ENCODE measurements at regions not wholly inside any gene's neighbourhood (a gene's known extent, or its start where the extent isn't known, plus 50 kb on each side); places are given as distances from the start of the nearest gene placed in this dataset.

DNA sequence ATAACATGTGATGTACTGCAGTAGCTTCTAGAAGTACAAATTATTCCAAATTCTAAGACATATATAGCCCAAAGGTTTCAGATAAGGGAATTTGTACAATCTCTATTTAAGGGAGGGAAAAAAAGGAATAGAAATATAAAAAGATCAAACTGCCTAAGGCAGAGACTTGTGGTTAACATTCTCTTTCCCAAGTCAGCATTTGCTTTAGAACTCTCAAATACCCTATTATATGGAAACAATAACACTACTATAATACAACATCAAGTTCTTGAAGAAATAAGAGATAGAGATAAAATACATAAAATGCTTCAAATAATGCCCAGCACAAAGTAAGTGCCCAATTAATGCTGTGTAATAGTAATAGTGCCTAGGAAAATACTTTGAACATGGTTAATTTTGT, 123.1 kb downstream of the CRPPA start:
- no peak overlapping the region for H3K27ac ChIP-seq (ENCODE audit: extremely low read depth, low read depth, low read length)
- TF ChIP-seq FOXJ2 (tag; IDR thresholded peaks at IDR 0.05) (no peak), KDM1A (IDR thresholded peaks at IDR 0.05) (no peak), DIDO1 (tag; IDR thresholded peaks at IDR 0.05; ENCODE audit: low read depth) (no peak)
- TF ChIP-seq, protein P1, sequence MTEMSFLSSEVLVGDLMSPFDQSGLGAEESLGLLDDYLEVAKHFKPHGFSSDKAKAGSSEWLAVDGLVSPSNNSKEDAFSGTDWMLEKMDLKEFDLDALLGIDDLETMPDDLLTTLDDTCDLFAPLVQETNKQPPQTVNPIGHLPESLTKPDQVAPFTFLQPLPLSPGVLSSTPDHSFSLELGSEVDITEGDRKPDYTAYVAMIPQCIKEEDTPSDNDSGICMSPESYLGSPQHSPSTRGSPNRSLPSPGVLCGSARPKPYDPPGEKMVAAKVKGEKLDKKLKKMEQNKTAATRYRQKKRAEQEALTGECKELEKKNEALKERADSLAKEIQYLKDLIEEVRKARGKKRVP (CRISPR knock-in tag; IDR thresholded peaks at IDR 0.05), result no peak
- no peaks in the 10 kb centered on the region for H4K20me1 ChIP-seq (replicated peaks; ENCODE audit: control insufficient read depth, insufficient read depth, low read length)
- no peak overlapping the region for H2AFZ ChIP-seq (ENCODE audit: low read depth, low read length)
- intact Hi-C loops (cut with micrococcal nuclease), result no loop called here
- H3K27me3 ChIP-seq (ENCODE audit: control insufficient read depth in 2 of 2, insufficient read depth in 2 of 2, low read length in 2 of 2), result no peaks in the 10 kb centered on the region
- no peak overlapping the region for H3K4me3 ChIP-seq
- H3K4me2 ChIP-seq (ENCODE audit: insufficient read depth, low read length), result no peak overlapping the region
- BruUV-seq (replicated peaks), result no TSS peak
- H3K9me3 ChIP-seq (replicated peaks; ENCODE audit: control insufficient read depth, insufficient read depth, low read depth, low read length), result 0 out of 2 replicates have a peak, but pooled peaks cover 3% of the 10 kb centered on the region
- no peaks in the 10 kb centered on the region for H3K4me1 ChIP-seq (replicated peaks in 1 of 2; ENCODE audit: control insufficient read depth in 2 of 2, insufficient read depth in 2 of 2, low read length in 2 of 2)
- no peak overlapping the region for H3K9ac ChIP-seq (ENCODE audit: insufficient read depth in 1 of 2, low read depth in 2 of 2, low read length in 2 of 2)
- H3K9me1 ChIP-seq (ENCODE audit: control insufficient read depth, insufficient read depth, low read length), result no peaks in the 10 kb centered on the region
- in situ Hi-C loops (cut with MboI), result no loop called here
- POLR2A ChIA-PET, result no interaction called here
- H3K79me2 ChIP-seq (ENCODE audit: control insufficient read depth, insufficient read depth, low read length), result no peaks in the 10 kb centered on the region
- no peak for FAIRE-seq
- no peak for ATAC-seq
- peaks cover 13% of the 10 kb centered on the region; the same call in 2 of the 3 replicates for H3K36me3 ChIP-seq (ENCODE audit: control insufficient read depth, insufficient read depth, low read length)
- CTCF ChIA-PET (ENCODE audit: low intra/inter-chr PET ratio), result no interaction called here
- DNase-seq (ENCODE audit: extremely low read depth in 1 of 4, low spot score in 3 of 4), result no peak

DNA sequence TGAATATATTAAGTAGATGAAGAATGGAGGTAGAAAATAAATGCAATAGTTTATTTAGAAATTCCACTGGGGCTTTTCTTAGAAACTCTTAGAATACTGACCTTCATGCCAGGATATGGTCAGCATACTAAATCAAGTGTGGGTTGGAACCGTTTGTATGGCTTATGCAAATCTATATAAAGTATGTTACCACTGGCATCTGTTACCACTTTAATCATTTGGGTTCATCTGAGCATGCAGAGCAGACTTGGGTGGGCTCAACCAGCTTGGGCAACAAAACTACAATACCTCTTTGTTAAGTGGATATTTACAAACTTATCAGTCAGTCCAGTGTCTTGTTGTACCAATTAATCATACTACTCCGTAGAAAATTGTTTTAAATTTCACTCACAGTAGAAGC, 125.8 kb downstream of the CRPPA start:
- BruUV-seq (replicated peaks), result no TSS peak
- H3K4me2 ChIP-seq (ENCODE audit: insufficient read depth, low read length), result no peak overlapping the region
- ChIA-PET CTCF (ENCODE audit: low intra/inter-chr PET ratio) (no interaction called here), POLR2A (no interaction called here)
- H3K27me3 ChIP-seq (ENCODE audit: control insufficient read depth in 2 of 2, insufficient read depth in 2 of 2, low read length in 2 of 2), result no peaks in the 10 kb centered on the region
- 0 out of 2 replicates have a peak, but pooled peaks cover 3% of the 10 kb centered on the region for H3K9me3 ChIP-seq (replicated peaks; ENCODE audit: control insufficient read depth, insufficient read depth, low read depth, low read length)
- no peaks in the 10 kb centered on the region for H4K20me1 ChIP-seq (replicated peaks; ENCODE audit: control insufficient read depth, insufficient read depth, low read length)
- in situ Hi-C loops (cut with MboI), result no loop called here
- no peak overlapping the region for H3K4me3 ChIP-seq
- no peak overlapping the region for H3K27ac ChIP-seq (ENCODE audit: extremely low read depth, low read depth, low read length)
- H3K9me1 ChIP-seq (ENCODE audit: control insufficient read depth, insufficient read depth, low read length), result no peaks in the 10 kb centered on the region
- 51% methylated on average over 2 of the region's 2 CpGs for WGBS (ENCODE audit: insufficient coverage, low coverage, missing lambda C conversion rate)
- H3K4me1 ChIP-seq (replicated peaks in 1 of 2; ENCODE audit: control insufficient read depth in 2 of 2, insufficient read depth in 2 of 2, low read length in 2 of 2), result no peaks in the 10 kb centered on the region
- H3K79me2 ChIP-seq (ENCODE audit: control insufficient read depth, insufficient read depth, low read length), result no peaks in the 10 kb centered on the region
- no peak overlapping the region for H3K9ac ChIP-seq (ENCODE audit: insufficient read depth in 1 of 2, low read depth in 2 of 2, low read length in 2 of 2)
- intact Hi-C loops (cut with micrococcal nuclease), result no loop called here
- FAIRE-seq (no peak), DNase-seq (ENCODE audit: extremely low read depth in 1 of 4, low spot score in 3 of 4) (no peak), ATAC-seq (no peak)
- peaks cover 7% of the 10 kb centered on the region; the same call in 2 of the 3 replicates for H3K36me3 ChIP-seq (ENCODE audit: control insufficient read depth, insufficient read depth, low read length)
- H2AFZ ChIP-seq (ENCODE audit: low read depth, low read length), result no peak overlapping the region
- TF ChIP-seq HDAC6 (IDR thresholded peaks at IDR 0.05; ENCODE audit: low read depth, low read length) (no peak), ZNF184 (CRISPR knock-in tag; IDR thresholded peaks at IDR 0.05) (no peak), BRD4 (IDR thresholded peaks at IDR 0.05) (no peak), CC2D1A (IDR thresholded peaks at IDR 0.05) (no peak), SPI1 (IDR thresholded peaks at IDR 0.05; ENCODE audit: borderline replicate concordance, low read depth, low read length) (no peak), ZNF644 (tag; IDR thresholded peaks at IDR 0.05; ENCODE audit: low read depth) (no peak), HNRNPL (IDR thresholded peaks at IDR 0.05; ENCODE audit: low read depth, low read length) (no peak), RFX5 (IDR thresholded peaks at IDR 0.05; ENCODE audit: low read depth, low read length) (no peak), SIN3B (IDR thresholded peaks at IDR 0.05; ENCODE audit: low read depth) (no peak)
- TF ChIP-seq, protein P2, sequence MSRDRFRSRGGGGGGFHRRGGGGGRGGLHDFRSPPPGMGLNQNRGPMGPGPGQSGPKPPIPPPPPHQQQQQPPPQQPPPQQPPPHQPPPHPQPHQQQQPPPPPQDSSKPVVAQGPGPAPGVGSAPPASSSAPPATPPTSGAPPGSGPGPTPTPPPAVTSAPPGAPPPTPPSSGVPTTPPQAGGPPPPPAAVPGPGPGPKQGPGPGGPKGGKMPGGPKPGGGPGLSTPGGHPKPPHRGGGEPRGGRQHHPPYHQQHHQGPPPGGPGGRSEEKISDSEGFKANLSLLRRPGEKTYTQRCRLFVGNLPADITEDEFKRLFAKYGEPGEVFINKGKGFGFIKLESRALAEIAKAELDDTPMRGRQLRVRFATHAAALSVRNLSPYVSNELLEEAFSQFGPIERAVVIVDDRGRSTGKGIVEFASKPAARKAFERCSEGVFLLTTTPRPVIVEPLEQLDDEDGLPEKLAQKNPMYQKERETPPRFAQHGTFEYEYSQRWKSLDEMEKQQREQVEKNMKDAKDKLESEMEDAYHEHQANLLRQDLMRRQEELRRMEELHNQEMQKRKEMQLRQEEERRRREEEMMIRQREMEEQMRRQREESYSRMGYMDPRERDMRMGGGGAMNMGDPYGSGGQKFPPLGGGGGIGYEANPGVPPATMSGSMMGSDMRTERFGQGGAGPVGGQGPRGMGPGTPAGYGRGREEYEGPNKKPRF (IDR thresholded peaks at IDR 0.05; ENCODE audit: low read depth, low read length), result no peak
- TF ChIP-seq, protein P3, sequence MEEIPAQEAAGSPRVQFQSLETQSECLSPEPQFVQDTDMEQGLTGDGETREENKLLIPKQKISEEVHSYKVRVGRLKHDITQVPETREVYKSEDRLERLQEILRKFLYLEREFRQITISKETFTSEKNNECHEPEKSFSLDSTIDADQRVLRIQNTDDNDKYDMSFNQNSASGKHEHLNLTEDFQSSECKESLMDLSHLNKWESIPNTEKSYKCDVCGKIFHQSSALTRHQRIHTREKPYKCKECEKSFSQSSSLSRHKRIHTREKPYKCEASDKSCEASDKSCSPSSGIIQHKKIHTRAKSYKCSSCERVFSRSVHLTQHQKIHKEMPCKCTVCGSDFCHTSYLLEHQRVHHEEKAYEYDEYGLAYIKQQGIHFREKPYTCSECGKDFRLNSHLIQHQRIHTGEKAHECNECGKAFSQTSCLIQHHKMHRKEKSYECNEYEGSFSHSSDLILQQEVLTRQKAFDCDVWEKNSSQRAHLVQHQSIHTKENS (CRISPR knock-in tag; IDR thresholded peaks at IDR 0.05), result no peak
